Astrocyte (in vitro differentiated cells and primary cell): ENCODE measurements at regions not wholly inside any gene's neighbourhood (a gene's known extent, or its start where the extent isn't known, plus 50 kb on each side); places are given as distances from the start of the nearest gene placed in this dataset.

Source experiments
- EZH2 ChIP-seq: IDR thresholded peaks from 2 replicates; pipeline ENCODE4 v1.6.1; 2012; ENCODE audit warnings: mild to moderate bottlenecking, low read length, inconsistent platforms; ENCODE audit not compliant: insufficient read depth
- TF ChIP-seq, protein P1 (sequence below): IDR thresholded peaks from 2 replicates; pipeline ENCODE4 v1.5.1; 2011; ENCODE audit warnings: low read depth, mild to moderate bottlenecking, inconsistent platforms, low read length, moderate library complexity; ENCODE audit not compliant: insufficient read depth

GRCh38 chr22:48712558-48713271 lies 1115.0 kb downstream of the BRD1 start:
- TF ChIP-seq, protein P1, sequence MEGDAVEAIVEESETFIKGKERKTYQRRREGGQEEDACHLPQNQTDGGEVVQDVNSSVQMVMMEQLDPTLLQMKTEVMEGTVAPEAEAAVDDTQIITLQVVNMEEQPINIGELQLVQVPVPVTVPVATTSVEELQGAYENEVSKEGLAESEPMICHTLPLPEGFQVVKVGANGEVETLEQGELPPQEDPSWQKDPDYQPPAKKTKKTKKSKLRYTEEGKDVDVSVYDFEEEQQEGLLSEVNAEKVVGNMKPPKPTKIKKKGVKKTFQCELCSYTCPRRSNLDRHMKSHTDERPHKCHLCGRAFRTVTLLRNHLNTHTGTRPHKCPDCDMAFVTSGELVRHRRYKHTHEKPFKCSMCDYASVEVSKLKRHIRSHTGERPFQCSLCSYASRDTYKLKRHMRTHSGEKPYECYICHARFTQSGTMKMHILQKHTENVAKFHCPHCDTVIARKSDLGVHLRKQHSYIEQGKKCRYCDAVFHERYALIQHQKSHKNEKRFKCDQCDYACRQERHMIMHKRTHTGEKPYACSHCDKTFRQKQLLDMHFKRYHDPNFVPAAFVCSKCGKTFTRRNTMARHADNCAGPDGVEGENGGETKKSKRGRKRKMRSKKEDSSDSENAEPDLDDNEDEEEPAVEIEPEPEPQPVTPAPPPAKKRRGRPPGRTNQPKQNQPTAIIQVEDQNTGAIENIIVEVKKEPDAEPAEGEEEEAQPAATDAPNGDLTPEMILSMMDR, result no peak
- TF ChIP-seq EZH2, result no peak
